NCI-H82 (cell line): ENCODE measurements at regions not wholly inside any gene's neighbourhood (a gene's known extent, or its start where the extent isn't known, plus 50 kb on each side); places are given as distances from the start of the nearest gene placed in this dataset.
A peak's percentile ranks its signal among the peaks of the same experiment; 100 is the strongest.

ENCODE experiments used
- DNase-seq: peaks from one replicate; lab custom pipeline; 2025; lab: John Stamatoyannopoulos, UW

DNA sequence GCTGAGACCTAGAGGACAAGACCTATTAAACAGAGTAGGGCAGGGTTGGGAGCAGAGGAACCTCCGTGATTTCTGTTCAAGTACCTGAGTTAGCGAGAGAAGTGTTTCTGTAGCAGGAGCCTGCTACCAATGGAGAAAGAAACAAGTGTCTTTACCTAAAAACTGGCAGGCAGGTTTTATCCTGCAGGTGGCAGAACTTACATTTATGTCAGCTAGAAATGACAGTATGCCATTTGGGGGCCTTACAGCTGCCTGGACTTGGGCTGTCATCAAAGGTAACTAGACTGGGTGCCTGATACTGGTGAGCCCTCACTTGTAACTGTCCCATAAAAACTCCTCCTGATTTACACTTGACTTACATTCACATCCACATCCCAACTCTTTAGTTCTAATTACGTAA lies 185.3 kb upstream of the MIR17HG start:
- DNase-seq: peak; percentile 42

DNA sequence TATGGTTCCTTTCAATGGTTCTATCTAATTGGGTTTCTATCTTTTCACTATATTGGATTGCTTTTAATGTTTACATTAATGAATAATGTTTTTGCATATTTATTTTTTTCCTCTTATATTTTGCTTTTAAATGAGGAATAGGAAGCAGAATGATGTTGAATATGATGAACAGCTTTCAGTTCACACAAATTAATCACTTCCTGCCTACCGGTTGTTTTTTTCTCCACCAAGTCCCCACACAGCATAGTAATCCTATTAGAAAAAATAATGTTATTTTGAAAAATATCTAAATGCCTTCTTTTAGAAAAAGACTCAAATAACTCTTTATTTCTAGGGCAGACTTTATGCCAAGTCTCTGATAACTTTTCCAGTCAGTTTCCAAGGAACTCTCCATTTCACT lies 184.9 kb upstream of the MIR17HG start:
- no peak for DNase-seq

DNA sequence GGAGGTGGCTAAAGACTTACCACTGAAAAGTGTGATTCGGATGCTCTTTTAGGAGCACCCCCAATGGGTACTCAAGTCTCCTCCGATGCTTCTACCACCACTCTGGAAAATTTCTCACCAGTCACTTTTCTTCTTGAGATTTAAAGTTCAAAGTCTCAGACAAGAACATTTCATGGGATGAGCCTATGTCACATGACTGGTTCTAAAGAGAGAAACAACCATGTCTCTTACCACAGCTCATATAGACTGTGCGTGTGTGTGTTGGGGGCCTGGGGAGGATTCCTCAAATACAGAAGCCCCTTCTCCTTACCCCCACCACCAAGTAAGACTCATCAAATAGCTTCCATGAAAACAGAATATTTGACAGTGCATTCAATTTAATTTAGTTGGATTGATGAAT lies 181.7 kb upstream of the MIR17HG start:
- no peak for DNase-seq

DNA sequence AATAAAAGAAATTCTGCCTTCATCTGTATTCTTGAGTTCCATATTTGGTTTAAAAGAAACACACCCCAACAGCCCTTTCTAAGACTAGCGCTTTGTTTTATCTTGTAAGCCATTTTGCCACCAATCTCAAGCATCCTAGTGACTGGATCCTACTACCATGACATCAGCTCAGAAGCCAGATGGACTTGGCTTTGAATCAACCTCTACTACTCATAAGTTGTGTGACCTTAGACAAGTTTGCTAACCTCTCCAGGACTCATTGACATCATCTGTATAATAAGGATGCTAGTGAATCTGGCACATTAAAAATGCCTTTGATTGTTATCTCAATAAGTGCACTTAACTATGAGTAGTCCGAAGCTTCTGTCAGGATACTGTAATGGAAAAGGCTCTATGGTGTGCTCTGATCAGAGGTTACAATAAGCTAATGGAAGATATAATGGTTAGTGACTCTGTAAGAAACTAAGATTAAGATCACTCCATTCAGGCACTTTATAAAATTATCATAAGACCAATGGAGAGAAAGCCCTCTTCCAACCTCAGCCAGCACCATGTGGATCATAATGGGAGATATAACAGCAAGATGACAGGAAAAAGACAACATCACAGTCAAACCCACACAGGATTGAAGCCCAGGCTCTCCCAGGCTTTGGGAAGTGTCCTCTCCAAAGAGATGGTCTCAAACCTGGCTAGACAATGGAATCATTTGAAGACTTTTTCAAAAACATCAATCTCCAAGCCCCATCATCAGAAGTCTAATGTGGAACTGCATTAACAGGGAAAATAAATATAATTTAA lies 180.6 kb upstream of the MIR17HG start:
- DNase-seq: no peak

DNA sequence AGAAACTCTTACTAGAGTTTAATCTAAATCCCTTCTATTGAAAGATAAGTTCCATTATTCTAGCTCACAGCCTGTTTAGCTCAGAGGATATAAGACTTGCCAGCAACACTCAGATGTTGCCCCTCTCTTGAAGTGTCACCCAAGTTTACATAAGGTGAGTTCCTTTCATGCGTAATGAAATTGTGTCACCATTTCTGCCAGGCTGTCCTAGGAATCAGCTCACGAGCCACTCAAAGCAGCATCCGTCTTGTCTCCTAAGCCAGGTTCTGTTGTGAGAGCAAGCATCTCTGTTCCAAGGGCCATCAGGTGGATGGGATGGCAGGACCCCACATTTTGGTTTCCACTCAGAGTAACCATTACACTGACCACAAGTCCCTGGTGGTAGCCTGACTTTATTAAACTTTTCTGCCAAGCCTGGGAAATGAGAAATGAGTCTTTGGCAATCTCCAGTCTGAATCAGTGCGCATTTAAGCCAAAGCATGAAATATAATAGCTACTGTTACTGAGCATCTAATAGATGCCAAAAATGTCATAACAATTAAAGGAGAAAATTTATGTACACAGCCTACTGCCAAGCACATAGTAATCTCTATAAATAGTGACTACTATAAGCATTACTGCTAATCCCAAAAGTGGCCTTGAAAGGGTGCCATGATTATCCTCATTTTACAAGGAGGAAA lies 179.6 kb upstream of the MIR17HG start:
- peak; percentile 43 for DNase-seq

DNA sequence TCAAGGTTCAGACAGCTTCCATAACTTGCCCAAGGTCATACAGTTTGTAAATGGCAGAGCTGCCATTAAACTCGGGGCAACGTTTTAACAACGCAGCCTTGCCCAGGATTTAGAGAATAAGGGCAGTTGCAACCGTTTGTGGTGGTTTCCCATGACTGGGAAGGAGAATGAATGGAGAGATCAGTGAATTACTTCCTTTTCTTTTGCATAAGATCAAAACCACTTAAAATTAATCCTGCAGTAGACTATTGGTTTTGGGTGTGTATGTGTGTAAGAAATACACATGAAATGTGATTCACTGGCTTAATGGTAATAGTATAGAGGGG lies 179.1 kb upstream of the MIR17HG start:
- DNase-seq: no peak

DNA sequence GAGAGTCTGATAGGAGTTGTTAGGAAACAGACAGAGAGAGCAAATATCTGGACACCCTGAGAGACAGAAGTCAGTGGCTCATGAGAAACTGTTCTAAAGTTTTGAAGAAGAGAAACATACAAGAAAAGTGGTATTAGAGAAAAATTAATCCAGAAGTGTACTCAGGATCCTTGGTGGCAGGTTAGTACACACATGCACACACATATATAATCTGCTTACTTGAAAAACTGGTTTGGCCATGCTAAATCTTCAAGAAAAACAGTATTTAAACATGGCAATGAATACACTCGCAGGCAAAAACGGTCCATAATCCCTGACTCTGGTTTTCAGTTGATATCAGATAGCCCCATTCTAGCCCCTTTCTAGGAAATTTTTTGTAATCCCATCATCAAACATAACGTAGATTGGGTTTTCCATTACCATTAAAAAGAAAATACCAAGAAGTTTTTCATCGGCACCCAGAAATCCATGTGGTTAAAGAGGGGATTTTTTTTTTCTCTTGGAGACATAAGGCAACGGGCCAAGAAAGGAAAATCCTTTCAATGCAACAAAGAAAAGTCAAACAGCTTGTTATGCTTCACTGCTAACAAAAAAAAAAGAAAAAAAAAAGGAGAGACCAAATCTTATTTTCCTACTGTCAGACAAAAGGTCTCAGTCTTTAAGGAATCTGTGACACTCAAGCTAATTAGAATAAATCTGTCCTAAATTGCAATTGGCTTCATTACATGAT lies 178.0 kb upstream of the MIR17HG start:
- no peak for DNase-seq

DNA sequence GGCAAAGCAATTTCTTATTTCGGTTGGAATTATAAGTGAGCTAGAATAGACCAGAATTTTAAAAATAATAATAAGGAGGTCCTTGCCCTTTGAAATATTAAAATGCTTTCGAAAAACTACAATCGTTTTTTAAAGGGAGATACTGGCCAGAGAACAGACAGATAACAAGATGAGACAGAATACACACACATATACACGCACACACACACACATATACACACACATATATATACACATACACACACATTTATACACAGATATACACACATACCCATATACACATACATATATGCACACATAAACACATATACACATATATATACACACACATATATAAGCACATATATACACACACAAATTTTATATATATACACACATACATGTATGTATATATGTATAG lies 175.3 kb upstream of the MIR17HG start:
- DNase-seq: no peak

DNA sequence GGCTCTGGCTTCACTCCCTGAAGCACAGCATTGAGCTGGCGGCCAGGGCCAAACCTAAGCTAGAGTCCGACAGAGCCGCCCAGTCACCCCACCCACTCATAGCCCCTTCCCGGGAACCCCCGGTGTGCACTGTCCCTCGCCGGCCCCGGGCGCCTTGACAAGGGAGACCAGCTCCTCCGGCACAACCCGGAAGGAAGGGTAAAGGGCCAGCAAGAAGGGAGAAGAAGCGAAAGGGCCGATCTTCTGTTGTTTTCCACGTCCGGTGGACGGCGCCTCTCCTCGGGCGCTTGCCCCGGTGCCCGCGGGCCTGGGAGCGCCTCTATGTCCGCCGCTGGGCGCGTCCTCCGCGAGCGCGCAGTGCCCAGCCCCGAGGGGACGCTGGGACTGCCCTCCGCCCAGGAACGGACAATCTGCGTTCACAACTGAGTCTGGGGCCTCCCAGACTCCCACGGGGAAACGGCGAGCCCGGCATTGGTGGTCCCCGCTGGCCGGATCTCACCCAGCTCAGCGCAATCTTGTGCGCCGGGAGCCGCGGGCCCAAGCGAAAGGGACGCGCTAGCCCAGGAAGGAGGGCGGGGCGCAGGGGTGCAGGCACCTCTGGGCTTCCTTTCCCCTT lies 172.5 kb upstream of the MIR17HG start:
- DNase-seq: no peak

DNA sequence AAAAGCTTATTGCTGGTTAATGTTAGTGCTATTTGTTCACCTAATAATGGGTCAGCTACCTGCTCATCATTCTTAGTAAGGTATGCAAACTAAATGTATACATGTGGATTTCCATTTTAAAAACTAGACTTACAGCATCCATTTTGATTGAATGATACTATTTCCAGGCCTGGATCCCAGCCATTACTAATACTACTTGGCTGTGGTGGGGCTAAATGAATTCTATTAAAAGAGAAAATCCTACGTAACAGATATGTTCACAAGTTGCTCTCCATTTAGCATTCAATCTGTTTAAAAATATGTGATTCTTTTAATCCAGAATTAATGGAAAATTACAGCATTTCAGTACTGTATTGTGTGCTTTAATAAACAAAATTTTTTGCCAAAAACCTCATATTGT lies 169.4 kb upstream of the MIR17HG start:
- no peak for DNase-seq

DNA sequence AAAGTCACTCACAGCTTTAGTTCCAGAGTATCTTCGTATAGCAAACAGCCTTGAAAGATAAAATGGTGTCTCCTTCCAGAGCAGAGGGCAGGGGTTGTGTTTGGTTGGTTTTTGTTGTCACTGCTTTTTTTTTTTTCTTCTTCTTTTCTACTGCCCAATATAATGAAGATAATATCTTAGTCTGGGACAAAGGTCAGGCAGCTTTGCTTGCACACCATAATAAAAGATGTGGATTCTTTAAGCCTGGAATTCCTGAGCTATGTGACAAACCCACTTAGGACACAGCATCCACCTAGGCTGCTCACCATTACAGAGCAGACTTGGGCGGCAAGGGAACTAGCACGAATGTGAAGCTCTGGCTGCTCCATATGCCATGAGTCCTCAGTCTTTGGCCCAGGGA lies 165.6 kb upstream of the MIR17HG start:
- no peak for DNase-seq

DNA sequence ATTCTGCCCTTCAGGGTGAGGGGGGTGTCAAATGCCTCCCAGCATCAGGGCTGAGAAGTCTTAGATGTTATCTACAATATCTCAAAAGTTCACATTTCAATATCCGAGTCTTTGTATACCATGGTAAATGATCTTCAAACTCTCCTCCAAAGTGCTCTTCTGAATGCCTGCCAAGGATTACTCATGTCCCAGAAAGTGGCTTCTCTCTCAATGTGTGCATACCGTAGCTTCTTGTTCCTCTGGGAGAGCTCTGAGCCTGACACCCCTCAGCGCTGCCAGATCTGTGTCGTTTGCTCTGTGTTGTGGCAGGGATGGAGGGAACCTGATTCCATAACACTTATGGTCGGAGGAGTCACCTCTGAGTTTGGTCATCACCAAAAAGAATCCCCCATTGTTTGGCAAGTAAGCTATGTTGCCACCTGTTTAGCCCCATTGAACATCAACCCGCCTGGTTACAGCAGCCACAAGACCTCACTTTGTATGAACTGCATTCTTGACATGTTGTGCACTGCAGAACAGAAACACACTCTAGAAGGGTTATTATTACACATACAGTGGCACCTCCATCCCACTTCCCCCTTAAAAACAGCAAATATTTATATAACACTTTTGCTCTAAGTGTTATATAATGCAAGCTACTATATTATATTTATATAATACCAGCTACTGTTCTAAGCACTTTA lies 163.1 kb upstream of the MIR17HG start:
- no peak for DNase-seq

DNA sequence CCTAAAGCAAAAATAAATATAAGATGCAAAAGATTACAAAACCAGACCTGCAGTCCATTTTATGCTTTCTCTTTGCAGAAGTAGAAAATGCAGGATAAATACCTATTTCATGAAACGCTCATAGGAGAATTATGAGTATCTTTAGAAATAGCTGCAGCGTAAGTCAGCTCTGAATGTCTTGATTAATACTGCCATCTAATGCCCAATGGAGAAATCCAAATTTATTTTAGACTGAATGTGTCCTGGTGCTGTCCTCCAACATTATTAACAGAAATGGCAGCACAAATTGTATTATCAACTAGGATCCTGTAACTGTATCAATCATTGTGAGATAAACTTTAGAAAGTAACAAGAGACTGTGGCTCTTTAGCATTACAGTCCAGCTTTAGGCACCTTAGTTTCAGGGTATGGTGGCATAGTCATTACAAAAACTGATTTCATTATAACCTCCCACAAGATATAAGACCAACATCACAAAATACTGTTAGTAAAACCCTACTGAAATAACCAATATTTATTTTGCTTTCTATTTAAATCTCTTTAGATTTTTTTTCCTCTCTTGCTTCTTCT lies 162.1 kb upstream of the MIR17HG start:
- DNase-seq: peak; percentile 56

DNA sequence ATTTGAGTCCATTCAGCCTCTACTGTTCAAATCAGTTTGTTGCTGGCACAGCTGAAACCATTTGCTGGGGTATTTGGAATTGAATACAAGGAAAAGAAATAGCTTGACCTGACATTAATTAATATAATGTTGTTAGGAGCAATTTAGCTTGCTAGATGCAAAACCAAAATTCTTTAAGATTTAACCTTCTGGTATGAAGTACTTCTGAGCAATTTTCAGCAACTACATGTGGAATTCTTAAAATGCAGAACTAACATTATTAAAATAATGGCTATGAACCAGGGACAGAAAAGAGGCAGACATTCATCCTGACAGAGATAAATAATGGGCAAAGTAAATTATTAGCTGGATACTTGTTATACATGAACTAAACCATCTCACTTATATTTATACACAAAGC lies 160.0 kb upstream of the MIR17HG start:
- DNase-seq: no peak

DNA sequence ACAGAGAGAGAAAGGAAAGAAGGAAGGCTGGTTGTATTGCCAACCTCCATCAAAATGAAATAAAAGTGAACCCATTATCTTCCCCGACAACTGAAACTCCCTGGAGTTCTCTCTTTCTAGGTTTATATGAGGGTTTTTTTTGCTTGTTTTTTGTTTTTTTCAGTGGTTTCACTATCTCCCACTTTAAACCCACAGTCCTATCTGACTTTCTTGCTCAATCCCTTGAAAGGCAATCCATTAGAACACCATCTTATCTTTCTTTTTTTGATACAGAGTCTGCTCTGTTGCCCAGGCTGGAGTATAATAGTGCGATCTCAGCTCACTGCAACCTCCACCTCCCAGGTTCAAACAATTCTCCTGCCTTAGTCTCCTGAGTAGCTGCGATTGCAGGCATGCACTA lies 158.0 kb upstream of the MIR17HG start:
- no peak for DNase-seq

DNA sequence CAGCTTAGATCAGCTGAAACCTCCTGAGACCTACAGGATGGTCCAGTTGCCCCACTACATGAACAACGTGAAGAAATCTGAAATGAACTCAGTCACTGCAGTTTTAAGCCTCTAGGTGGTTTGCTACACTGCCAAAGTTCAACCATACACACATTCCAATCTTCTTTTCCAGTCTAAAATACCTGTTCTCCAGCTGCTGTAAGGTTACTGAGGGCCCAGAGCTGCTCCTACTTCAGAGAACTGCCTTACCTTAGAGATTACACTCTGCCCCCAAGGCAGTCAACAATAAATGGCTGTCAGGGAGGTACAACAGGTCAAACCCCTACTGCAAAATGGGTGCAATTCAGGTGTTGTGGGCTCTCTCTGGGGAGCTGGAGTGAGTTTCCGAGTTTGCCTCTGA lies 154.1 kb upstream of the MIR17HG start:
- DNase-seq: no peak

DNA sequence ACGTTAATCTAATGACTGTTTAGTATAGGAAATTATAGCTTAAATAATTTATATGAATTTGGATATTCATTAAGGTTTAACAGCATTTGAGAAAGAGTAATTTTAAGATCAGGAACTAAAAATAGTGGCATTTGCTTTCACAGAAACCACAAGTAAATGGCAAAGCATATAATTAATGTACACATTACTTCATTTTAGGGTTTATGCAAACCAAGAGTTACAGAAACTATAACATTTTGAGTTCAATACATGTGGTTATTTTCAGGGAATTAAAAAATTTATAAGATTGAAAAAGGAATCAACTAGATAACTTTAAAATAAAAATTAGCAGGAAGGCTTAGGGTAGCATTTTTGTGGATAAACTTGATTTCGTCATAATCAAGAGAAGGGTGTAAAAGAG lies 151.7 kb upstream of the MIR17HG start:
- DNase-seq: no peak

DNA sequence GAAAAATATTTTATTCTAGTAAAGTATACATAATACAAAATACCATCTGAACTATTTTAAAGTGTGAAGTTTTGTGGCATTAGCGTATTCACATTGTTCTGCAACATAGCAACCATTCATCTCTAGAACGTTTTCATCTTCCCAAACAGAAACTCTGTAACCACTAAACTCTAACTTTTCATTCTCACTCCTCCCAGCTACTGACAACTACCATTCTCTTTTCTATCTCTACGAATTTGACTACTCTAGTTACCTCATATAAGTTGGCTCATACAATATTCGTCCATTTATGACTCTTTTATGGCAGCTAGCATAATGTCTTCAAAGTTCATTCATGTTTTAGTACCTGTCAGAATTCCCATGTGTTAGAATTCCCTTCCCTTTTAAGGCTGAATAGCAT lies 150.5 kb upstream of the MIR17HG start:
- DNase-seq: no peak

DNA sequence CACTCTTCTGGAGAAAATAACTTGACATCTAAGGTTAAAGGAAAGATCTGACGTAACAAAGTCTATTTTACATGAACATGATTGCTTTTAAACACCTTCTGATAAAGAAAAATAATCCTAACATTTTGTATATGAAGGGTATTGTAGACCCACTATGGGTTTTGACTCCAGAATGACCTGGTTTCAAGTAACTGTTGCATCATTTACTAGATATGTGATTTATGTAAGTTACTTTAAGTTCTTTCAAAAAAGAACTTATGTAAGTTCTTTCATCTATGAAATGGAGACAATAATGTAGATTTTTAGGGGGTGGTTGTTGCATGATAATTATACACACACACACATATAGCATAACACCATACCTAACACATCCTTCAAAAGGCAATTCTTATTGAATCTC lies 147.6 kb upstream of the MIR17HG start:
- DNase-seq: no peak

DNA sequence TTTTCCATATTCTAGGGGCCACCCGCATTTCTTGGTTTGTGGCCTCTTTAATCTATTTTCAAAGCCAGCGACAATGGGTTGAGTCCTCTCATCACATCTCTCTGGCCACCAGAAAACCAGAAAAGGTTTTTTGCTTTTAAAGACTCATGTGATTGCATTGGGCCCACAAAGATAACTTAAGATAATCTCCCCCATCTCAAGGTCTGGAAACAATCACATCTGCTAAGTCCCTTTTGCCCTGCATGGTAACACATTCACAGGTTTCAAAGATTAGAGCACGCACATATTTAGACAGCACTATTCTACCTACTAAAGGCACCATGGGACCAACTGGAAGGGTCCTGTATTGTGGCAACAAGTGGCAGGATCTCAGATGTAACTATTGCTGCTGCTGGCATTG lies 147.0 kb upstream of the MIR17HG start:
- peak; percentile 65 for DNase-seq

DNA sequence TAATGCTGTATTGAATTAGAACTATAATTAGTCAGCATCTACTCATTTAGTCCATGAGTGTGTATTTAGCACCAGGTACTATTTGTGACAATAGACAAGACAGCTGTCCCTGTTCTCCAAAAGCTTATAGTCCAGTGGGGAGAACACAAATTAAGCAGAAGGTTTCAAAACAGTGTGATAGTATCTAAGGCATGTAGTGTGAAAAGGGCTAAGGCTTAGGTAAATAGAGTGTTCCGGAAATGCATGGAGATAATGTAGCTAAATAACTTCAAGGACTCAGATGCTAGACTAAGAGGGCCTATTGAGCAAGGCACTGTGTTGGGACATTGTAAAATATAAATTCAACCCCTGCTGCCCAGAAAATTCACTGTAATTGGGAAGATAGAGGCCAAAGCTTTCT lies 144.1 kb upstream of the MIR17HG start:
- DNase-seq: no peak

DNA sequence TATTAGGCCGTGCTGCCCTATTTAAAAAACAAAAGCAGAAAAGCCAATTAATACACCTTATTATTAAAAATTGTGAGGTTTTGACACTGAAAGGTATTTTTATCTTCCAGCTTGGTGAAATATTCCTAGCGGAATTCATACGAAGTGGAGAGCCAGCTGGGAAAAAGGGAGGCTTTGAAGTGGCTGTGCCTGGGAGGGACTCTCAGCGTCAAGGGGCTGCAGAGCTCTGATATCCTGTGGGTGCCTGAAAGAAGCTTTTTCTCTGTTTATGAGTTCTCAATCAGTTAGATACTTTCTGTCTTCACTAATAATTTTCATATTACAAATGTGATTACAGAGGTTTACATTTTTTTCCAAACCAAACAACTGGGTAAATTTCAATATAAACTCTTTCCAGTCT lies 140.2 kb upstream of the MIR17HG start:
- DNase-seq: no peak
